Sigmoid colon (tissue), 4 donors: ENCODE measurements at regions not wholly inside any gene's neighbourhood (a gene's known extent, or its start where the extent isn't known, plus 50 kb on each side); places are given as distances from the start of the nearest gene placed in this dataset.

Source experiments
- CTCF ChIP-seq, 4 experiments: fragments of 450-650 bp in 3 of 4; fragments of 200-600 bp in 1 of 4; IDR thresholded peaks; one replicate each; pipeline ENCODE4 v1.5.1; 2016 to 2019; ENCODE audit warnings: antibody characterized with exemption in 4 of 4, mild to moderate bottlenecking in 3 of 4, moderate library complexity in 2 of 4
- EP300 ChIP-seq, 4 donors: sonication (generic); formaldehyde crosslinking; IDR thresholded peaks; one replicate each; pipeline ENCODE4 v1.6.1; 2017; ENCODE audit warnings: antibody characterized with exemption in 4 of 4
- POLR2A ChIP-seq, 2 donors: fragments of 450-650 bp; IDR thresholded peaks; one replicate each; pipeline ENCODE4 v1.6.1; 2016; ENCODE audit warnings: antibody characterized with exemption in 2 of 2, mild to moderate bottlenecking in 2 of 2, moderate library complexity in 2 of 2
- POLR2AphosphoS5 ChIP-seq, 4 donors: sonication (generic); formaldehyde crosslinking; IDR thresholded peaks; one replicate each; pipeline ENCODE4 v1.6.1; 2017; ENCODE audit warnings: antibody characterized with exemption in 4 of 4

DNA sequence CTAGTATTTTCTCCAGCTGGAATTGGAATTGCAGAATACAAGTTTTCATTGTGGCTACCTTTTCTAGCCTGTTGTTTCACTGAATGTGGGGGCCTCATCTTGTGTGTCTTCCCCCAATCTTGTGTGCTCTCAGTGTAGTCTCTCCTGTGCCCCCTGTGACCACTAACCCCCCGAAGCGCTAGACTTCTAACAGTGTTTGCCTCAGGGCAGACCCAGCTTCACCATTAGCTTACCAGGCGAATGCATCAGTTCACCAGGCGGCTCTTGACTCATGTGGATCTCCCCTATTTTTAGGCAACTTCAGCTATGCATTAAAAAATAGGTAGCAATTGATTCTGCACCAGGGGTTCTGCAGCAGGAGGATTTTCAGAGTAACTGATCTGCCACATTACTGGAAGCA lies 376.2 kb upstream of the MEIS1 start:
- TF ChIP-seq CTCF (IDR thresholded peaks at IDR 0.05) (no peak), POLR2A (IDR thresholded peaks at IDR 0.05) (no peak), POLR2AphosphoS5 (IDR thresholded peaks at IDR 0.05) (no peak), EP300 (IDR thresholded peaks at IDR 0.05) (no peak)
